WTC11 (cell line): ENCODE measurements at regions not wholly inside any gene's neighbourhood (a gene's known extent, or its start where the extent isn't known, plus 50 kb on each side); places are given as distances from the start of the nearest gene placed in this dataset.

Experiments
- ATAC-seq: fragments of 200-7000 bp; cut with Tn5 transposase; 2 replicates; pipeline ENCODE4 v1.10.0; 2021; ENCODE audit warnings: mild to moderate bottlenecking, moderate library complexity
- CTCF ChIA-PET: fragments of 300-600 bp; sonication (Branson Sonifier 250); formaldehyde crosslinking; loops from one replicate; lab custom pipeline; 2021; ENCODE audit warnings: antibody characterized with exemption; lab: Charles Lee
- POLR2A ChIA-PET: fragments of 350-600 bp; sonication (Branson Sonifier 250); formaldehyde crosslinking; loops from one replicate; lab custom pipeline; 2021; ENCODE audit warnings: antibody characterized with exemption; lab: Charles Lee
- DNase-seq: peaks from one replicate; pipeline ENCODE4 v3.0.0; 2021; ENCODE audit warnings: low spot score
- H3K27ac Mint-ChIP-seq: 2 replicates; pipeline ENCODE4 v1.8.0; 2021; ENCODE audit warnings: mixed read lengths
- H3K27me3 Mint-ChIP-seq: 2 replicates; pipeline ENCODE4 v1.8.0; 2021; ENCODE audit warnings: low read depth, mild to moderate bottlenecking, moderate library complexity, mixed read lengths
- H3K36me3 Mint-ChIP-seq: 2 replicates; pipeline ENCODE4 v1.8.0; 2021; ENCODE audit warnings: mixed read lengths
- H3K4me1 Mint-ChIP-seq: 2 replicates; pipeline ENCODE4 v1.8.0; 2022; ENCODE audit warnings: mixed read lengths
- H3K4me3 Mint-ChIP-seq: 2 replicates; pipeline ENCODE4 v1.8.0; 2021; ENCODE audit warnings: mild to moderate bottlenecking, moderate library complexity, mixed read lengths
- H3K9me3 Mint-ChIP-seq: 2 replicates; pipeline ENCODE4 v1.8.0; 2021; ENCODE audit warnings: mixed read lengths
- CREB1 ChIP-seq: sonication (generic); formaldehyde crosslinking; IDR thresholded peaks from 2 replicates; pipeline ENCODE4 v1.8.0; 2023; ENCODE audit warnings: mild to moderate bottlenecking, missing genetic modification reagents
- EMX1 ChIP-seq: fragments of 250-450 bp; sonication (Bioruptor Pico); IDR thresholded peaks from 2 replicates; pipeline ENCODE4 v1.8.0; 2021; ENCODE audit warnings: mild to moderate bottlenecking
- ERG ChIP-seq: fragments of 250-450 bp; sonication (Bioruptor Pico); IDR thresholded peaks from 2 replicates; pipeline ENCODE4 v1.8.0; 2021; ENCODE audit warnings: mild to moderate bottlenecking
- FOXP1 ChIP-seq: sonication (generic); formaldehyde crosslinking; IDR thresholded peaks from 2 replicates; pipeline ENCODE4 v1.8.0; 2022; ENCODE audit warnings: missing genetic modification reagents, mild to moderate bottlenecking, moderate library complexity, borderline replicate concordance
- HMGA2 ChIP-seq: fragments of 250-450 bp; sonication (Bioruptor Pico); IDR thresholded peaks from 2 replicates; pipeline ENCODE4 v1.4.0; 2021; ENCODE audit warnings: mild to moderate bottlenecking, moderate library complexity
- HMGXB4 ChIP-seq: sonication (generic); formaldehyde crosslinking; IDR thresholded peaks from 2 replicates; pipeline ENCODE4 v1.8.1; 2023; ENCODE audit warnings: mild to moderate bottlenecking, moderate library complexity, missing genetic modification reagents
- NR1H2 ChIP-seq: sonication (generic); formaldehyde crosslinking; IDR thresholded peaks from 2 replicates; pipeline ENCODE4 v1.9.0; 2021; ENCODE audit warnings: mild to moderate bottlenecking, moderate library complexity, missing genetic modification reagents
- OVOL2 ChIP-seq: fragments of 250-450 bp; sonication (Bioruptor Pico); IDR thresholded peaks from 2 replicates; pipeline ENCODE4 v1.9.0; 2021; ENCODE audit warnings: mild to moderate bottlenecking, borderline replicate concordance
- PRDM15 ChIP-seq: sonication (generic); formaldehyde crosslinking; IDR thresholded peaks from 2 replicates; pipeline ENCODE4 v1.8.0; 2022; ENCODE audit warnings: missing genetic modification reagents
- SMAD3 ChIP-seq: sonication (generic); formaldehyde crosslinking; IDR thresholded peaks from 2 replicates; pipeline ENCODE4 v1.8.0; 2022; ENCODE audit warnings: missing genetic modification reagents, mild to moderate bottlenecking, borderline replicate concordance
- STAT6 ChIP-seq: sonication (generic); formaldehyde crosslinking; conservative IDR thresholded peaks from 2 replicates; pipeline ENCODE4 v1.8.1; 2023; ENCODE audit warnings: mild to moderate bottlenecking, low read depth, missing genetic modification reagents, moderate library complexity
- TEAD1 ChIP-seq: sonication (generic); formaldehyde crosslinking; IDR thresholded peaks from 2 replicates; pipeline ENCODE4 v1.8.0; 2022; ENCODE audit warnings: mild to moderate bottlenecking, missing genetic modification reagents
- TP53 ChIP-seq: sonication (generic); formaldehyde crosslinking; IDR thresholded peaks from 2 replicates; pipeline ENCODE4 v1.8.1; 2023; ENCODE audit warnings: mild to moderate bottlenecking, missing genetic modification reagents
- USF1 ChIP-seq: sonication (generic); formaldehyde crosslinking; IDR thresholded peaks from 2 replicates; pipeline ENCODE4 v1.8.0; 2022; ENCODE audit warnings: mild to moderate bottlenecking, missing genetic modification reagents
- USF2 ChIP-seq: sonication (generic); formaldehyde crosslinking; IDR thresholded peaks from 2 replicates; pipeline ENCODE4 v1.8.1; 2023; ENCODE audit warnings: mild to moderate bottlenecking, missing genetic modification reagents, moderate library complexity
- ZNF121 ChIP-seq: sonication (generic); formaldehyde crosslinking; IDR thresholded peaks from 2 replicates; pipeline ENCODE4 v1.8.0; 2023; ENCODE audit warnings: missing genetic modification reagents
- ZNF219 ChIP-seq: sonication (generic); formaldehyde crosslinking; IDR thresholded peaks from 2 replicates; pipeline ENCODE4 v1.8.0; 2023; ENCODE audit warnings: missing genetic modification reagents, mild to moderate bottlenecking, borderline replicate concordance
- ZNF416 ChIP-seq: fragments of 250-450 bp; sonication (Bioruptor Pico); IDR thresholded peaks from 2 replicates; pipeline ENCODE4 v1.9.0; 2021; ENCODE audit warnings: mild to moderate bottlenecking, inconsistent platforms
- ZSCAN18 ChIP-seq: fragments of 250-450 bp; sonication (Bioruptor Pico); IDR thresholded peaks from 2 replicates; pipeline ENCODE4 v2.1.2; 2022; ENCODE audit warnings: mild to moderate bottlenecking, moderate library complexity

GRCh38 chr12:132405742-132406251, 76.4 kb upstream of the GALNT9 start:
- no peak for ATAC-seq

GRCh38 chr12:132404951-132405741, 75.8 kb upstream of the GALNT9 start:
- no peak overlapping the region for H3K4me3 Mint-ChIP-seq
- H3K36me3 Mint-ChIP-seq: no peaks in the 10 kb centered on the region
- peaks cover 33% of the 10 kb centered on the region for H3K27me3 Mint-ChIP-seq
- H3K9me3 Mint-ChIP-seq: no peaks in the 10 kb centered on the region
- ATAC-seq: no peak
- DNase-seq: no peak
- TF ChIP-seq STAT6 (CRISPR knock-in tag): no peak
- no peak for TF ChIP-seq TEAD1
- no peak for TF ChIP-seq CREB1 (CRISPR knock-in tag)
- no peak for TF ChIP-seq USF2 (CRISPR knock-in tag)
- no peak for TF ChIP-seq HMGA2 (CRISPR knock-in tag)
- no peak for TF ChIP-seq OVOL2 (CRISPR knock-in tag)
- TF ChIP-seq USF1 (CRISPR knock-in tag): no peak
- no peak for TF ChIP-seq ZNF121 (CRISPR knock-in tag)
- no peak for TF ChIP-seq ERG (CRISPR knock-in tag)
- no peak for TF ChIP-seq SMAD3 (CRISPR knock-in tag)
- TF ChIP-seq EMX1 (CRISPR knock-in tag): no peak
- no peak for TF ChIP-seq NR1H2
- no peak for TF ChIP-seq ZNF416
- no peak for TF ChIP-seq ZSCAN18 (CRISPR knock-in tag)
- no peak for TF ChIP-seq PRDM15 (CRISPR knock-in tag)
- H3K27ac Mint-ChIP-seq: no peak overlapping the region
- no peaks in the 10 kb centered on the region for H3K4me1 Mint-ChIP-seq
- ChIA-PET POLR2A (no interaction called here), CTCF (interaction anchor here (1.1 to 1.2 kb wide), 2 partner anchors 9 to 155 kb away, joined by 3 to 14 read pairs; no protein-coding TSS in a partner anchor)

More at GRCh38 chr12:132405742-132406251, 76.4 kb upstream of the GALNT9 start:
- POLR2A ChIA-PET: interaction anchor here (1.1 kb wide), 1 partner anchor 9 kb away, joined by 3 read pairs; no protein-coding TSS in a partner anchor
- H3K4me1 Mint-ChIP-seq: no peaks in the 10 kb centered on the region
- H3K36me3 Mint-ChIP-seq: no peaks in the 10 kb centered on the region
- H3K27ac Mint-ChIP-seq: no peak overlapping the region
- DNase-seq: peak; percentile 7
- peaks cover 32% of the 10 kb centered on the region for H3K27me3 Mint-ChIP-seq
- H3K9me3 Mint-ChIP-seq: no peaks in the 10 kb centered on the region
- H3K4me3 Mint-ChIP-seq: no peak overlapping the region
- TF ChIP-seq OVOL2 (CRISPR knock-in tag) (no peak), TP53 (CRISPR knock-in tag) (no peak), HMGXB4 (CRISPR knock-in tag) (no peak), FOXP1 (CRISPR knock-in tag) (no peak), ZNF219 (no peak)
- CTCF ChIA-PET: interaction anchor here (1.1 to 1.2 kb wide), 2 partner anchors 9 to 154 kb away, joined by 3 to 14 read pairs; no protein-coding TSS in a partner anchor
